ENCODE measurements at regions not wholly inside any gene's neighbourhood (a gene's known extent, or its start where the extent isn't known, plus 50 kb on each side); places are given as distances from the start of the nearest gene placed in this dataset.

GRCh38 chr3:150216866-150217600, 191.1 kb upstream of the TSC22D2 start:
- no peak for DNase-seq (ENCODE audit: low read depth)

- DNase-seq (ENCODE audit: low read depth) = no peak
Measured at GRCh38 chr3:150216041-150216811, 191.9 kb upstream of the TSC22D2 start.

DNA sequence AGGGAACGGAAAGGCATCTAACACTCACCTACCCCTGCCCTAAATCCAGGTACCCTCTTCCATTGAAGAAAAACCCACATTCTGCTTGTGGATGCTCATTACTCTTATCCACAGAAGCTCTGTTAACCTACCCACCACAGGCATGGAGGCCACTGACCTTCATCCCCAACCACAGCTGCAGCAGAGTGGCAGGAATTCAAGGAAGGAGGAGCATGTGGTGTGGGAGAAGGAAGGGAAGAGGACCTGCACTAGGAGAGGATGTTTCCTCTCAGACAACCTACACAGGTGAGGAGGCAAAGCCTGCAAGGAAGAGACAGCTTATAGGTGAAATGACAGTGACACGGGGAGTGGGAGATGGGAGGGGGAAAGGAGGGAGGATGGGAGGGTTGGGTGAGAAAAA, 192.5 kb upstream of the TSC22D2 start:
- DNase-seq (ENCODE audit: low read depth) = no peak

GRCh38 chr3:150213577-150213976, 194.5 kb upstream of the TSC22D2 start:
- DNase-seq (ENCODE audit: low read depth) = no peak

DNA sequence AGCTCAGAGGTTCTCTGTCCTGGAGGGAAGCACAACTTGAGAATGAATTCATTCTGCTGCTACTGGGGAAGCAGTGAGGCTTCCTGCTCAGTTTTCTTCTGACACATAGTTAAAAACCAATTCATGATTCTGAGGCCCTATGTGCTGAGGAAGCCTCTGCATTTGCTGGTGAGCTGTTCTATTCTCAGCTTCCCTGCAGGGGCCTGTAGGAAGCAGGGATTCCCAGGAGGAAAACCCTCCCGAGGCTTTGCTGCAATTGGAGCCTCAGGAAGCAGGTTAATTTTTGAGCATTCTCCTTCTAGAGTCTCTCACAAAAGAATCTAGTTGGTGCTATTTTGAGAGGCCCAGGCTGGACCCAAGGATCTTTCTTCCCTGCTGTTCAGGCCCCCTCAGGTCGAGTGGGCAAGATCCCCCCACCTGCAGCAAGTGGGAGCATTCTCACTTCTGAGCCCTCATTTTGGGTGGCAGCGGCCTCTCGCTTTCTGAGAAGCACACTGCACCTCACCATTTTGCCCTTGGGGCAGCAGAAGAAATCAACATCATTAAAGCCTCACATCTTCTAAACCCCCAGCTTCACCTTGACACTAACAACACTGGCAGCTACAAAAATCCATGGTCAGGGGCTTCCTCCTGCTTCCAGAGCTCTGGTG, 197.5 kb upstream of the TSC22D2 start:
- DNase-seq (ENCODE audit: low read depth) = no peak

DNA sequence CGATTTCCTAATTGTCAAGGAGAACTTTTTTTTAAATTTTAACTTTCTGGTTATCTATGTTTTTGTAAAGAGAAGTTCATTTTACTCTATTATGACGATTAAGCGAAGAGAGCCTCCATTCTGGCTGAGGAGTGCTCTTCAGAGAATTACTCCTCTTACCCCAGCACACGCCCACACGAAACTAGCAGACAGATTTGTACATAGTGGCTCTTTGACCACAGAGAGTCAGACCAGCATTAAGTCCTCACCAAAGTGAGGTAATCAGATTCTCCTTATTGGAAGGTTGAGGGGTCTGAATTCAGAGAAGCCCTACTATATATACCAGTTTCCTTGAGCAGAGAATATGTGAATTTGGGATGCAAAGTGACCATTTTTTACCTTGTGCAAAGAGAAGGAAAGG, 204.8 kb upstream of the TSC22D2 start:
- DNase-seq (ENCODE audit: low read depth) = no peak

GRCh38 chr3:150202711-150203110, 205.4 kb upstream of the TSC22D2 start:
- DNase-seq (ENCODE audit: low read depth) = no peak

GRCh38 chr3:150194957-150195356, 213.1 kb upstream of the TSC22D2 start:
- DNase-seq (ENCODE audit: low read depth) = no peak

DNA sequence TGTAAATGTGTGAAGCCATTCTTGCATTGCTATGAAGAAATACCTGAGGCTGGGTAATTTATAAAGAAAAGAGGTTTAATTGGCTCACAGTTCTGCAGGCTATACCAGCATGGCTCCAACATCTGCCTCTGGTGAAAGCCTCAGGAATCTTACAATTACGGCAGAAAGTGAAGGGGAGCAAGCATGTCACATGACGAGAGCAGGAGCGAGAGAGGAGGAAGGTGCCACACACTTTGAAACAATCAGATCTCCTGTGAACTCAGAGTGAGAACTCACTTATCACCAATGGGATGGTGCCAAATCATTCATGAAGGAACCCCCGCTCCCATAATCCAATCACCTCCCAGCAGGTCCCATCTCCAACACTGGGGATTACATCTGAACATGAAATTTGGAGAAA, 213.6 kb upstream of the TSC22D2 start:
- DNase-seq (ENCODE audit: low read depth) = no peak

- DNase-seq (ENCODE audit: low read depth) = peak; percentile 23
Measured at GRCh38 chr3:150184426-150185071, 213.9 kb upstream of the PFN2 start.

DNA sequence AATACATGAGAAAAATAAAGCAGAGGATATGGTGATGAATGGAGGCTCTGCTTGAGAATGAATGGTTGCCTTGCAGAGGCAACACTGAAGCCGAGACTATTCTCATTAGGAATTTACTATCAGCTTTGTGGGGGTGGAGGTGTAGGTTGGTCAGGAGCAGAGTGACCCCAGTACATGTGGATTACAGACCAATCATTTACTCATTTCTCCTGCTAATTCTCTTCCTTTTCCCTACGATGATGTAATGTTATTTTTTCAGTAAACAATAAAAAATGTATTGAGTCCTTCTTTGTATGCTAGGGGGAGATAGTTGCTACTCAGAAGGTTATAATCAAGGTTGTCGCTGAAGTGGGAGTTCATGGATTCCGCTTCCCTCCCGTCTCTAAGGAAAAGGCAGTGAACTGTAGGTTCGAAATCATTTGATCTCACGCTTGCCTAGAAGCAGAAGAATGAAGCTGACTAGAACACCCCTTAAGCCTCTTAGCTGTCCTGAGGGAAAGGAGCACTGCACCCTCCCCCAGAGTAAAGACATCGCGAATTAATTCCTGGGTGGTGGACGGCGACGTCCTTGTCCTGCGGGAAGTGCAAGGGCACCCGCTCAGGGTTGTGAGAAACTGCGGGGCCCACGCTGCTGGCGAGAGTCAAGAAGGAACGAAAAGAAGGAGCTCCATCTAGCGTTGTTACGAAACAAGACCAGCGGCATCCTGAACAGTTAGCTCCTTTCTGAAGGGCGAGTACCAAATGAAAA, 213.2 kb upstream of the PFN2 start:
- DNase-seq (ENCODE audit: low read depth) = peak; percentile 56

DNA sequence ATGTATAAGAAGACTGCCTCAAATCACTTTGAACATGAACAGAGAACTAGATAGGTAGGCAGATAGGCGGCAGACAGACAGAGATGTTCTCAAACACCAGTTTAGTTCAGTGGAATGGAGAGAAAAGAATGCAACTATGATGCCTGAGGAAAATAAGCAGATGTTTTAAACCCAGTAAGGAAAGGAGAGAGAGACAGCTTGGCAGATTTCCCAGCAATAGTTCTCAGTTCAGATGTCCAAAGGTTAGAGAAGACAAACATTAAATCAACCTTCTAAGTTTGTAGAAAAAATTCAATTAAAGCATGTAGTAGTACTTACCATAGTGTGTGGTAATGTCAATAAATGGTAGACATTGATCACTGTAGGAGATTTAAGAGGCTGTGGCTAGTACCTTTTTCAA, 209.6 kb upstream of the PFN2 start:
- no peak for DNase-seq (ENCODE audit: low read depth)

DNA sequence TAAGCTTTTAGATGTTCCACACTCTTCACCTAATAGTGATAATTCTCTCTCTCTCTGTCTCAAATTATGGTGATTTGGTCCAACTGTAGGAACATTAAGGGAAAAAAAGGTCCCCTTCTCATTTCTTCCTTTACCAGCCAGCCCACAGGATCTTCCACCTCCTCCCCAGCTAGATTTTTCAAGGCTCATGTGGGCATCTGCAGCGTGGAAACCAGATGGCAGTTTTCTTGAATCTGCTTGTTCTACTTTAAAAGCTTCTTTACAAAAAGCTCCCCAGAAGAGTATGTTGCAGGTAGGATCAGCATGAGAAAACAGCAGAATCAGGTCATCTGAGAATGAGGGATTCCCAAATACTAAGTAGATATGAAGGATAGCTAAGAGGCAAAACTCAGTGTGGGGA, 208.6 kb upstream of the PFN2 start:
- DNase-seq (ENCODE audit: low read depth) = no peak

DNA sequence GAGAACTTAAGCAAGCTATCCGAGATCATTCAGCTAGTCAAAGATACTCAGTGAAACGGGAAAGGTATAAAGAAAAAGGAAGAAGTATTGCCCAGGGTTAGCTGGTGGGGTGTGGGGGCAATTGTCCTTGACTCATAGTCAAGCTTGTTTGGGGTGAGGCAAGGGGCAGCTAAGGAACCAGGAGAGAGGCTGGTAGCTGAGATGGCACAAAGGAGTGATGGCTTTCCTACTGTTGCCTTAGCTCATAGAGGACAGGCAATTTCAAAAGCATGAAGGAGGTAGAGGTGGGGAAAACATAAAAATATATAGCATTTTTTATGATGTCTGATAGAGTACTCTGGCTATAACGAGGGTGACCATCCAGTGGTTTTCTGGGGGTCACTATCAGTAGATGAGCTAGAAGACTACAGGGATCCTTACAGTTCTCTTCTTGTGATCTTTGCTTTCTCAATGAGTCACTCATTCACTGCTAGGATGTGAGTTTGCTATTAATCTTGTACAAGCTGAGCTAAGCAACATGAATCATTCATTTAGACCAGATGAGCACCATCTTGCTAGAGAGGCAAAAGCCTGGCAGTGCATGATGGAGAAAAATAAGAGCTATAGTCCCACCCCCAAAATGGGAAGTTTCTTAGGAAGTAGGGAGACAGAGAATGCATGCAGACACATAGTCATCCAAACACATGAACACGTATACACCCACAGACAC, 207.1 kb upstream of the PFN2 start:
- DNase-seq (ENCODE audit: low read depth) = peak; percentile 47

- DNase-seq (ENCODE audit: low read depth) = no peak
Measured at GRCh38 chr3:150174179-150174578, 203.5 kb upstream of the PFN2 start.

- DNase-seq (ENCODE audit: low read depth) = no peak
Measured at GRCh38 chr3:150172356-150172755, 201.7 kb upstream of the PFN2 start.

DNA sequence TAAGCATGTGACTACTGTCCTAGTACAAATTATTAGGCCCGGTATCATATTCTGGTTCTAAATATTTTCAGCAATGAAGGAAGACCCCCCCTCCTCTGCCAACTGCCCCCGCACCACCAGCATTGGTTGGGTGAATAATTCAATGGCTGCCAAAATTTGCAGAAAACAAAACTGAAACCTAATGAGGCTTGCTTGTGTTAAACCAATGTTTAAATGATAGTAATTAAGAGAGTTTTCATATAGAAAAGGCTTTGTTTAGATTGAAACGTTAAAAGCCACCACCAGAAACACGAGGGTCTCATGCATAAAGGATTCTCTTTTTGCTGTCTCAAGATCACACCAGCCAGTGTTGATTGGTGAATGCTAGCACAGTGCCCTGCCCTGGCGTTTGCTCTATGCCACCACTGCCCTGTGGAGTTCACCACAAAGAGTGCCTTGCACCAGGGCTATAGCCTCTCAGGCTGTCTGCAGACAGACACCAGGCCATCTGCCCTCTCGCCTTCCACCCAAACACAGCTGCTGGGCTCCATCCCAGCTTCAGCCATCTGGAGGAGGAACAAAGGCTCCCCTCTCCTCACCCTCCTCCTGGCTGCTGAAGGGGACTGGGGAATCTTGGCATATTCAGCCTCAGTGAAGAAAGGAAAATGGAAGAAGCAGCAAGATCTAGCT, 200.3 kb upstream of the PFN2 start:
- no peak for DNase-seq (ENCODE audit: low read depth)

DNA sequence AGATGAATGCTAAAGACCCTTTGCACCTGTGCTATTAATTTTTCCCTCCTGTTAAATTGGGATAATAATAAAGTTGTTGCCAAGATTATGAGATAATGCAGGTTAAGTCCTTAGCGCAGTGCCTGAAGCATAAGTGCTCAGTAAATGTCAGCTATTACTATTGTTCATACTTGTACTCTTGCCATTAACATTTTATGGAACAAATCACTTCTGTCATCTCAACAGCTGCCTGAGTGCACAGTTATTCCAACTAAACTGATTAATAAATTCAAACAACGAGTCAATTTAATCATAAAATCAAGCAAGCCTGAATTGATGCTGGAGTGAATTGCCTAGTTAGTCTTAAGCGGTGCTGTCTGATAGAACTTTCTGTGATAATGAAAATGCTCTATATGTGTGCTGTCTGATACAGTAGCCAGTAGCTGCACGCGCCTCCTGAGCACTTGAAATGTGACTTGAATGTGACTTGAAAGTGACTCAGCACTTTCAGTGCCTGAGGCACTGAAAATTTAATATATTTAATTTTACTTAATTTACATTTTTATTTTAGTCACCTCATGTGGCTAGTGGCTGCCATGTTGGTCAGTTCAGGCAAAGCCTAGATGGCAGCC, 198.7 kb upstream of the PFN2 start:
- DNase-seq (ENCODE audit: low read depth) = no peak

DNA sequence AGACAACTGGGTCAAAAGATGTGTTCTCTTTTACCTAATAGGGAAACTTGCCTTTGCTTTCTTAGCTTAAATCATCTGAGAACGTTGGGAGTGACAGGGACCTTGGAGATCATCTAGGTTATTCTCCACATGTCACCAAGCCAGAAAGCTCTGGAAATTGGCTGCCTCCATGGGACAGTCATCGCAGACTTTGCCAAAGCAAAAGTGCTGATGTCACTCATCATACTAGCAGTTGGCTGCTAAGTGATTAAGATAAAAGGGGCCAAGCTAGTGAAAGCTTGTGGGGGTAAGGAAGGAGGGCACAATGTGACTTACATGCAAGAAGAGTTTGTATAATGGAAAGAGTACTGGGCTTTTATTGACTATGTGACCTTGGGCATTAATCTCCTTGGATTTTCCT, 198.0 kb upstream of the PFN2 start:
- no peak for DNase-seq (ENCODE audit: low read depth)

DNA sequence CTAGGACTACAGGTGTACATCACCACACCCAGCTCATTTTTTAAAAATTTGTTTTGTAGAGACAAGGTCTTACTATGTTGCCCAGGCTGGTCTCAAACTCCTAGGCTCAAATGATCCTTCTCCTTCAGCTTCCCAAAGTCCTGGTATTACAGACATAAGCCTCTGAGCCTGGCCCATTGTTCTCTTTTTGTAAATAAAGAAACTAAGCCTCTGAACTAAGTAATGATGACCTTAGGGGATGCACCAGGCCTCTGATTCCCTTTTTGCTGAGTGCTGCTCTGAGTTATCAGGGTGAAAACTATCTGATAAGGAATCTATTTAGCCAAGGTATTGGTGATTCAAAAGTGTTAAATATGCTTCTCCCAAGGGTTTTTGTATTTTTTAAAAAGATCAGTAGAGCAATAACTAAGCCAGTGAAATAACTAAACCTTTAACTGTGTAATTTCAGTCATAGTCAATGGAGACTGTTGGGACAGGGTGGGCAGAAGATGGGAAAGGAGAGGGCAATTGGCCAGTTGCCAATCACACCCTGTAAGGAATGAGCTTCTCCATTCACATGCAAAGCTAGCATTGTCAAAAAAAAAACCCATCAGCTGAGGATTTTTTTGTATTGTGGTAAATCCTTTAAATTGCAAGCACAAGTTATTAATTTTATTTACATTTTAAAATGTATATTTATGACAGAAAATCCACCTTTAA, 194.8 kb upstream of the PFN2 start:
- no peak for DNase-seq (ENCODE audit: low read depth)

Data from HS-5 (cell line).